HG03175 (cell line): ENCODE measurements at regions not wholly inside any gene's neighbourhood (a gene's known extent, or its start where the extent isn't known, plus 50 kb on each side); places are given as distances from the start of the nearest gene placed in this dataset.

Source experiments
- ATAC-seq: cut with Tn5 transposase; IDR thresholded peaks from one replicate; pipeline ENCODE4 v1.9.1; 2021; ENCODE audit warnings: mild to moderate bottlenecking, moderate library complexity; ENCODE audit not compliant: unreplicated experiment

DNA sequence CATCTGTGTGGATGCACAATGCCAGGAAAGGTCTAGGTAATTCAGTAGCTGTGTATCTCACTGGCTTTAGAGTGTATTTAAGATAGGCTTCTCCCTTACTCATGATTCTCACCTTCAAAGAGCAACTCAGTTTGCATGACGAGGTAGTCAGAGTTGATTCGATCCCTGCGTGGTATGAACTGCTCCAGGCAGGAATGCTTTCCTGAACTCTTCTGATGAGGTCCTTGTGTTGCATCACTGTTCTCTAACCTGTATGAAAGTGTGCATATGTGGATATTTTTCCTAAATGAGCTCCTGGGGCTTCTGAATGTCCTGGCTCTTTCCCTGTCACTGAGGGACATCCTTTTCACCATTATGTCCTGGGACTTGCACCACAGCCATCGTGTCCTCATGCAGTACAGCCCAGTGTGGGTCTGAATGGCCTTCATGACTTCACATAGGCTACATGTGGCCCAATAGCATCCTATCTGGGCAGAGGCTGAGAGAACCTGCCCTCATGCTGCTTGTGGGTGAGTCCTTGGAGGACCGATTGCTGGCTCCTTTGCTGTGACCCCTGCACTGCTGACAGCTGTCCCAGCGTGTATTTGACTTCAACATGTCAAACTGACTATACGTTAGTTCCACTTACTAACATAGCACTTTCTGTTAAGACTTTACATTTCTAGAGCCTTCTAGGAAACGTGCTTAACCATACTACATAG, 65.3 kb upstream of the WDR1 start:
- ATAC-seq: no peak

DNA sequence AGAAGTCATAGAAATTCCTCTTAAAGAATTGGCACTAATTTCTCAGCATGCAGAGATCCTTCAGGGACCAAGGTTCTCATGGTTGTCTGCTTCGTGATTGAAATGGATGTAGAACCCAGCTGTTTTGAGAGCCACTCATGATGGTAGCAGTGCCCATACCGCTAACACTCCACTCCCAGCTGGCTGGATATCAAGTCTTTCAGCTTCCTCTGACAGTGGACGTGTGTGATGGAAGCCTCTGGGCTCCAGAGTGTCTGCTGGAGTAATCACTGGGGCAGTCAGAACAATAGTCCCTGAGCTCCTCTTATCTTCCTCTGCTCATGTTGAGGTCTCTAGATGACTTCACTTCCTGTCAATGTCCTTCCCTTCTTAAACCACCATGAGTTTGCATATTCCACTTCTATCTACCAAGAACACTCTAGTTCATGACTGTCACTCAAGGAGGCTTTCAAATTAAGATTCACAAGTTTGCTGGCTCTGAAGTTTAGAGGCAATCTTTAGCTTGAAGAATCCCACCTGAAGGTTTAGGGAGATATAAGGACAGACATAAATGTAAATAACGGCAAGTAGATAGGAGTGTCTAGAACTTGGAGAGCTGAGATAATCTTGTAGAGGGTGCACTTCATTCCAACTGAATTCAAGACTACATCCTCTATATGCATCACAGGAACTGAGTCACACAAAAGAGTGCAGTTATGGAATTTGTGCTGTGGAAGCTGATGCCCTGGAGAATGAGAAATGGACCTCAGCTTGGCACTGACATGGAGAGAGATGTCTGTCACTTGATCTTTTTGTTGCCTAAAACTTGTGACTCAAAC, 64.5 kb upstream of the WDR1 start:
- peak; percentile 91 for ATAC-seq

DNA sequence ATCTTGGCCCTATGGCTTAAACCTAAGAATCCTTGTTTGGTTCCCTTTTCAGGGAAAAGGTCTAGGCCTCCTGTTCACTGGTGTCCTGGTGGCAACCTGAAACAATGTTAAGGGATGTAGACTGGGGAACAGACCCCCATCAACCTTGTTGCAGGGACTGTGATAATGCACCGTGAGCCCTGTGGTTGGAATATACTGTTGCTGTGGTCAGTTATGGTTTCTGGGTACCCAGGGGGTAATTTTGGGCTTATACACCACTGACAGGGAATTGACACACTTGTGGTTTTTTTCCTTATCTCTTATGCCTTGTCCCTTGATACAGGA, 64.0 kb upstream of the WDR1 start:
- ATAC-seq: no peak

DNA sequence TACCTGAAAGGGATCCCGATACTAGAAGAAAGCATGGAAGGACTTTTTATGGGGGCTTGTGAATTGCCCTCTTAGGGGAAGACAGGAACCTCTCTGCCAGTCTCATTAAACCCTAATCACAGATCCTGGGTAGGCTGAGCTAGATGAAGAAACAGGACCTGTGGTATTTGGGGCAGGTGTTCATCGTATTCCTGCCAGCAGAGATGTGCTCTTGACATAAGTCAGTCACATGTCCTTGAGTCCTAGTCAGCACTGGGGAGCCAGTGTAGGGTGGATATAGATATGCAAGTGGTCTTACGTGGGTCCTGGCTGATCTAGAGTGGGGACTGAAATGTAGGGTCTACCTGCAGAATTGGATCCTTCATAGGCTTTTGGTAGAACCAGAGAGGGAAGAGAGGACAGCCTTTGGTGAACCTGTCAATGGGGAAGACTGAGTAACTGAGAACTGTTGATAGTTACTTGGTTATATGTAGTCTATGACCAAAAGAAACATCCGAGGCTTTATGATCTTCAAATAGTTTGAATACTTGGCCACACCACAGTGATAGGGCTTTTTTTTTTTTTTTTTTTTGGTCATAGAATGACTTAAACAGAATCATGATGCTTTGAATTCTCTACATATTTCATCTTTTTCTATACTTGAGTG, 63.5 kb upstream of the WDR1 start:
- ATAC-seq: no peak

DNA sequence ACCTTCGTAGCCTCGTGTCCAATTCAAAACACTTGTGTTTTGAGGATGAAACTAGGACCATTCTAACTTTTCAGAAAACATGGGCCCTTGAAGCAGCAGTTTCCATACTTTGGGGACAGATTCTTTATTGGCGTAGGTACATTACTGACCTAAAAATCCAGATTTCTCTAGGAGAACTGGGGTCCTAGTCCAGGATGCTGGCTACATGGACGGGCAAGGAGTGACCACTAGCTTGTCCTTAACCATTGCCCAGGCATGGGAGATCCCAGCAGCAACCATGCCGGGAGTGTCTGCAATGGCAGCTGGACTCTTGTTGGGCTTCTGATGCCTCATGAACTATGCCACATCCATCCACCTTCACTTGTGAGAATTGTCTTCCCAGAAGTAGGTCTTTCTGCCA, 62.2 kb upstream of the WDR1 start:
- ATAC-seq: no peak

DNA sequence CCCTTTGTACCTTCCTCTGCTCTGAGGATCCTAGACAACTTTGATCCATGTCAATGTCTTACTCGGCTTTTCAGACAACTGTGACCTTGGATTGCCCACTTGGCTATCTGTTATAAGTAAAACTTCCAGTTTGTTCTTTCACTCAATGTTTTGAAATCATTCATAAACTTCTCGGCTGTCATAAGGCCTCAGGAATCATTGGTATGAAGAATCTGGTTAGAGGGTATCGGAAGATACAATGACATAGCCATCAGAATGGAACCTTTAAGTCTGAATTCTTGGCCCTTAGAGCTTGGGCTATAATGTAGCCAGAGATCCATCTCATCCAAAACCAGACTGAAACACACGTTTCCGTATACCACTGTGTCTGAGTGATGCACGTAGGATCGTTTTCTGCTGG, 59.0 kb upstream of the WDR1 start:
- ATAC-seq: no peak

DNA sequence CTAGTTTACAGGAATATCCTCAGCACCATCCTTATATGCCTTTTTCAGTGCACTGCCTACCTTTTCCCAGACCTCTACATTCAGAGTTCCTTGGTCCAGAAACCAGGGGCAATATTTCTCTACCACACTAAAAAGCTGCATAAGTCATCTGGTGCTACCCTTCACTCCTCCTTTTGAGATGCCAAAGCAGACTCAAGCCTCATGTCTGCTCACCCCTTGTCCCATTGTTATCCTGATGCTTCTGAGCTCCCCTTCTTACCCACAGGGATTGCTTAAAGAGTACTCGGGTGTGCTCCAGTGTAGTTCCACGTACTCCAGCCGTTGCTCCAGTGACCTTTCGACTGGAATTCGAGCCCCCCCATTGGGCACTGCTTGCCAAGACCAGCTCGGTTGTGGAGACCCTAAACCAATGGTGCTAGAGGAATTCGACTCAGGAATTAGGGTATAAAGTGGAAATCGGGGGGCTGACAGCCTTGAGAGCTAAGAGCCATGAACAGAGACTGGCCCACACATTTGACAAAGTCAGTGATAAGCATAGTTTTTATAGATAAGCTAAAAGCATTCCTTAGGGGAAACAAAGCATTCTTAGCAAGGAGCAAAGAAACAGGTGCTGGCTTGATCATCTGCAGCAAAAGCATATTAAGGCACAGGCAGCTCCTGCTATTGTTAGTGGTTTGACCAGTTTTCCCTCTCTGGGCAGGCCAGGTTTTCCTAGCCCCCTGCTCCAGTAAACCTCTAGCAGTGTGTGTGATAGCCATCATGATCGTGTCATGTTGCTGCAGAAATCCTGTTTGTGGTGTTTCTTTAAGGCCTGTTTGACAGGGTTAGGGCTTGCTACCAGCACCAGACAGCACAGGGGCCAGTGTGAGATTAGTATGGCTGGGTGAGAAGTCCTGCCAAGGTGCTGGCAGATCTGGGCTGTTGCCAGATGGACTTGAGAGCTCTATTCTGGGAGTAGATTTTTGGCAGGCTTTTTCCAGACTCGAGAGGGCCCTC, 57.5 kb upstream of the WDR1 start:
- no peak for ATAC-seq

DNA sequence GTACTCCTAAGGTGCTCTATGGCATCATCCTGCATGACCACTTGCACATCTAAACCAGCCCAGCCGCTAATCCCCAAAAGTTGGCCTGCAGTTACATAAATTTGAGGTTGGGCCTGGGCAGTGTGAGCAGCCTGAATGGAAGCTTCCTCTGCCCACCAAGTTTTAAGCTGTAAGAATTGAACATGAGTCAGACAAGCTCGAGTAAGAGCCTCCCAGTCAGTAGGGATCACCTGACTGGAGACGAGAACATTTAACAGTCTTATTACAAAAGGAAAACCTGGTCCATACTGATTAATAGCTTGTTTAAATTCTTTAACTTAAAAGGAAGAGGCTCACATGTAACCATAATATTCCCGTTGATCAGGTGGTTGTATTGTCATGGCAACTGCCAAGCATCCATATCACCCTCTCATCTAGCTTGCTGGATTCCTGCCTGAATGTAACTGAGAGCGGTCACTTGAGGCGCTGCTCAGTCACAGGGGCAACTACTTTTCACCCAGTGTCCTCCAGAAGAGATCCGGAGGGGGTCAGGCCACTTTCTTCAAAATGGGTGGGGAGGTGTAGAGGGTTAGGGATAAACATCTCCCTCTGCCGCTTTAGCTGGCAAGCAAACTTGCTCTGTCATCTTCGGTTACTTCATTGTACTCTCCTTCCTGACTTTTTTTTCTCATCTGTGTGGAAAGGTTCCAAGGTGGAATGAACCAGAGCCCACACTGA, 56.6 kb upstream of the WDR1 start:
- ATAC-seq: no peak

DNA sequence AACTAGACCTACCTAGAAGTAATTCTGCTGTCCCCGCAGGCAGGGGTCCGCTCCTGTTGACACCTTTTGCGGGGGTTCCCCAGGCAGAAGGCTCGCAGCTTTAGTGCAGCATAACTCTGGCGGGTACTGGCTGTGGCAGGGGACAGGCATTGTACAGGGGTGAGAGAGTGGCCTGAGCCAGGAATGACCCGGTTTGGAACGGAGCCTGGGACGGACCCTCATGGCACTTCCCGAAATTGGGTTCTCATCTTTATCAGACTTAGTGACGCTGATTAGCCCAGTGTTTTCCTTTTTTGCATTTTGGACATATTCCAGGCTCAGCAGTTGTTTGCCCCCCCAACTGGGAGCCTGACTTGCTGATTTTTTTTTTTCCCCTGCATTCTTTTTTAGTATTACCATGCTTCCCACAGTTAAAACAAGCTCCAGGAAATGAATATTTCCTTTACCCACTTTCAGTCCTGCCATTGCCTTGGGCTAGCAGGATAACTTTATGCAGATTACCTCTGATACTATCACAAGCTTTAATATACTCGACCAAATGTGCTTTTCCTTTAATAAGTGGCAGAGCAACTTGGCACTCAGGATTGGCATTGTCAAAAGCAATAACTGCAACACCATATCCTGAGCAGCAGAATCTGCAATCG, 55.8 kb upstream of the WDR1 start:
- ATAC-seq: no peak

DNA sequence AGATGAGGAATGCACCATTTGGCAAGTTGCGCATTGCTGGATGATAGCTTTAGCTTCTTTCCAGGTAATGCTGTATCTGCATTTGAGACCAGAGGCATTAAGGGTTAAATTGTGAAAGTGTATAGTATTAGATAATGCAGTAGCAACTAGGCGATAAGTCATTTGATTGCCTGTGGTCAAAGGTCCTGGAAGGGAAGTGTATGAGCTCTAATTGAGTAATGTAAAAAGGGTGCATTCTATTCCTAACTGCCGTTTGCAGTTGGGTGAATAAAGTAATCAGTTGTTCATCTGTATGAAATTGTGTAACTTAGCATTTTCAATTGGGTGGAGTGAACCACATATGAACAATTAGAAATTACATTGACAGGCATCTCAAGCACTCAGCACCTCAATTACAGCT, 54.5 kb upstream of the WDR1 start:
- no peak for ATAC-seq

DNA sequence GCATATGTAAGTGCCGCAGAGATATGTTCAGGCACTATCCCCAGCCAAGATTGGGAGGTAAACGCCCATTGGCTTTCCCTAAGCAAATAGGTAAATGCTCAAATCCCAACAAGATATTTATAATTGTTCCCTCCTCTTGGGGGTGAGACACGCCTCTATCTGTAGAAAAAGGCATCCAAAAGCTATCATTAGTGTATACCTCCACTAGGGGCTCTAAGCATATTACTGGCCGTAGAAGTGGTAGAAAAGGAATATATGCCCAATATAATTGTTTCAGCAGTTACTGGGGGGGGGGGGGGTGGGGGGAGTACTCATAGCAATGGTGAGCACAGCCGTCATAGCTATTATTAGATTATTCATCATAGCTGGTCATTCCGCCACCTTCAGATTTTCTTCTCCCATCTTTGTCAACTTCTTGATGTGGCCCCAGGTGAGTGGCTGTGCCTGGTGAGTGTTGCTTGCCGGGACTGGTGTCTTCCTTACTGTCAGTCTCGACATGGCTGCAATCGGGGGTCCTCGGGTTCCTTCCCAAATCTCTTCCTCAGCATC, 53.3 kb upstream of the WDR1 start:
- no peak for ATAC-seq

DNA sequence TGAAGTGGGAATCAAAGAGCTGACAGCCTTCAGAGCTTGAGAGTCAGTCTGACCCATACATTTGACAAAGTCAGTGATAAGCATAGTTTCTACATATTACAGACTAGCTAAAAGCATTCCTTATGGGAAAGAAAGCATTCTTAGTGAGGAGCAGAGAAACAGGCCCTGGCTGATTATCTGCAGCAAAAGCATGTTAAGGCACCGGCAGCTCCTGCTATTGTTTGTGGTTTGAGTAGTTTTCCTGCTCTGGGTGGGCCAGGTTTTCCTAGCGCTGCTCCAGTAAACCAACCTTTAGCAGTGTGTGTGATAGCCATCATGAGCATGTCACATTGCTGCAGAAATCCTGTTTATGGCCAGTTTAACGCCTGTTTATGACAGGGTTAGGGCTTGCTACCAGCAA, 51.6 kb upstream of the WDR1 start:
- ATAC-seq: no peak

DNA sequence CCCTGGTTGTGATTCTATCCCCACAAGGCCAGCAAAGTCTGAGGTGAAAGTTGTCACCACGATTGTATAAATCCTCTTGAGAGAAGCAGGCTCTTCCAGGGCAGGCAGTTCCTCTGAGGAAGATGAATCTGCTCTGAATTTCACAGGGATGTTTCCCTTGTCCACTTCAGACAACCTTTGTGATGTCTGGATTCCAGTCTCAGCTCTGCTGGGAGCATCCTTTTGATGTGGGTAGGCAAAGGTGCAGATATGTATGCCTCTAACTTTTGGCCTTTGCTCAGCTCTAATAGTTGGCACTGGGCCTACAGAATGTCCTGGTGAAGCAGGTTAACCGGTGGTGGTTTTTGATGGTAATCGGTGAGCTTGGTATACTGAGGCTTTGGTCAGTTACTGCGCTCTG, 50.6 kb upstream of the WDR1 start:
- no peak for ATAC-seq
